Neuronal stem cell (in vitro differentiated cells): ENCODE measurements at regions not wholly inside any gene's neighbourhood (a gene's known extent, or its start where the extent isn't known, plus 50 kb on each side); places are given as distances from the start of the nearest gene placed in this dataset.

ENCODE experiments used
- DNase-seq: peaks from one replicate; pipeline ENCODE4 v3.0.0-alpha.2; 2013; ENCODE audit warnings: low spot score
- H2AFZ ChIP-seq: one replicate; pipeline ENCODE4 v1.6.1; 2013; ENCODE audit warnings: mild to moderate bottlenecking, low read length, inconsistent platforms
- H2AK5ac ChIP-seq: 2 replicates; pipeline ENCODE4 v1.6.1; 2013; ENCODE audit warnings: low read depth, mild to moderate bottlenecking, inconsistent platforms, low read length, moderate library complexity, mixed read lengths
- H2BK120ac ChIP-seq: 2 replicates; pipeline ENCODE4 v1.6.1; 2013; ENCODE audit warnings: low read depth, mild to moderate bottlenecking, inconsistent platforms, low read length, moderate library complexity, mixed read lengths
- H2BK12ac ChIP-seq: one replicate; pipeline ENCODE4 v1.6.1; 2013; ENCODE audit warnings: low read length, inconsistent platforms
- H2BK15ac ChIP-seq: 2 replicates; pipeline ENCODE4 v1.6.1; 2013; ENCODE audit warnings: mild to moderate bottlenecking, low read length, inconsistent platforms, mixed read lengths
- H2BK5ac ChIP-seq: one replicate; pipeline ENCODE4 v1.6.1; 2013; ENCODE audit warnings: inconsistent platforms, mild to moderate bottlenecking, low read length, moderate library complexity
- H3K14ac ChIP-seq: one replicate; pipeline ENCODE4 v1.6.1; 2013; ENCODE audit warnings: low read length, inconsistent platforms
- H3K18ac ChIP-seq: 2 replicates; pipeline ENCODE4 v1.6.1; 2013; ENCODE audit warnings: low read length, inconsistent platforms
- H3K23ac ChIP-seq: 2 replicates; pipeline ENCODE4 v1.6.1; 2013; ENCODE audit warnings: low read depth, mild to moderate bottlenecking, mixed read lengths, low read length, inconsistent platforms; ENCODE audit not compliant: poor library complexity
- H3K27ac ChIP-seq: replicated peaks from 3 replicates; pipeline ENCODE4 v1.5.1; 2013; ENCODE audit warnings: low read length, inconsistent platforms
- H3K27me3 ChIP-seq, 3 experiments: 2 replicates each; pipeline ENCODE4 v1.6.1; 2013; ENCODE audit warnings: low read length in 3 of 3, mild to moderate bottlenecking in 2 of 3, inconsistent platforms in 1 of 3, low read depth in 1 of 3, mixed read lengths in 1 of 3, moderate library complexity in 1 of 3; ENCODE audit not compliant: control insufficient read depth in 3 of 3, insufficient read depth in 3 of 3
- H3K36me3 ChIP-seq, 2 donors: replicated peaks in 1 of 2; 2 replicates each; pipeline ENCODE4 v1.6.1; 2013; ENCODE audit warnings: low read length in 2 of 2; ENCODE audit not compliant: control insufficient read depth in 2 of 2, insufficient read depth in 2 of 2
- H3K4ac ChIP-seq: 2 replicates; pipeline ENCODE4 v1.6.1; 2013; ENCODE audit warnings: inconsistent platforms, mild to moderate bottlenecking, low read length, moderate library complexity
- H3K4me1 ChIP-seq, 2 donors: 1 replicate in 1 of 2; 2 replicates in 1 of 2; pipeline ENCODE4 v1.6.1; 2013; ENCODE audit warnings: low read length in 2 of 2, low read depth in 1 of 2; ENCODE audit not compliant: control insufficient read depth in 2 of 2, insufficient read depth in 1 of 2
- H3K4me2 ChIP-seq: one replicate; pipeline ENCODE4 v1.6.1; 2013; ENCODE audit warnings: mild to moderate bottlenecking, low read length, inconsistent platforms; ENCODE audit not compliant: insufficient read depth, poor library complexity, severe bottlenecking
- H3K4me3 ChIP-seq, 2 donors: 2 replicates each; pipeline ENCODE4 v1.5.1; 2013; ENCODE audit warnings: low read length in 2 of 2, mild to moderate bottlenecking in 2 of 2, inconsistent platforms in 1 of 2, moderate library complexity in 1 of 2
- H3K79me1 ChIP-seq: one replicate; pipeline ENCODE4 v1.6.1; 2013; ENCODE audit warnings: low read depth, mild to moderate bottlenecking, inconsistent platforms, low read length, moderate library complexity
- H3K9ac ChIP-seq: one replicate; pipeline ENCODE4 v1.6.1; 2013; ENCODE audit warnings: mild to moderate bottlenecking, low read depth, low read length, inconsistent platforms; ENCODE audit not compliant: poor library complexity
- H3K9me3 ChIP-seq, 2 donors: replicated peaks in 1 of 2; 2 replicates each; pipeline versions ENCODE3 to v1.6.1; 2013; ENCODE audit warnings: low read length in 2 of 2, mild to moderate bottlenecking in 2 of 2, inconsistent platforms in 1 of 2, low read depth in 1 of 2, mixed read lengths in 1 of 2, moderate library complexity in 1 of 2; ENCODE audit not compliant: control insufficient read depth in 2 of 2, insufficient read depth in 1 of 2
- H4K8ac ChIP-seq: one replicate; pipeline ENCODE4 v1.6.1; 2013; ENCODE audit warnings: low read depth, mild to moderate bottlenecking, inconsistent platforms, low read length, moderate library complexity
- H4K91ac ChIP-seq: one replicate; pipeline ENCODE4 v1.6.1; 2013; ENCODE audit warnings: low read length, low read depth, mild to moderate bottlenecking, inconsistent platforms; ENCODE audit not compliant: poor library complexity
- WGBS, 2 donors: extraction: QIAGEN DNeasy Blood & Tissue Kit; methylation state at CpG; one replicate each; pipeline ENCODE4 v1.1.7; 2013; ENCODE audit warnings: missing lambda C conversion rate in 2 of 2, mixed read lengths in 1 of 2; ENCODE audit not compliant: insufficient read length in 2 of 2, insufficient replicate concordance in 1 of 2; ENCODE audit errors: extremely low coverage in 2 of 2; 5-methylcytosine and 5-hydroxymethylcytosine counted together

- no peak for DNase-seq
- Histone ChIP-seq H2AK5ac (no peak overlapping the region), H2AFZ (no peak overlapping the region), H3K4ac (no peak overlapping the region), H3K9me3 (peaks cover 2 to 7% of the 10 kb centered on the region in 2 donors), H3K27me3 (no peaks in the 10 kb centered on the region), H2BK120ac (no peak overlapping the region), H3K4me1 (no peaks in the 10 kb centered on the region), H3K4me3 (no peak overlapping the region), H3K14ac (no peak overlapping the region), H2BK15ac (no peak overlapping the region), H3K27ac (no peak overlapping the region), H3K18ac (no peak overlapping the region), H4K8ac (no peak overlapping the region), H4K91ac (no peak overlapping the region), H3K79me1 (no peaks in the 10 kb centered on the region), H2BK12ac (no peak overlapping the region), H3K36me3 (no peaks in the 10 kb centered on the region), H3K9ac (no peak overlapping the region), H3K23ac (no peak overlapping the region), H2BK5ac (no peak overlapping the region), H3K4me2 (no peak overlapping the region)
- WGBS, 2 donors, result no CpG with 5 or more reads among the region's 3 CpGs
Measured at GRCh38 chr4:13112030-13112429, 372.1 kb downstream of the RAB28 start.

GRCh38 chr4:13109536-13109935 lies 374.6 kb downstream of the RAB28 start:
- Histone ChIP-seq H3K27me3 (no peaks in the 10 kb centered on the region), H3K18ac (no peak overlapping the region), H3K9ac (no peak overlapping the region), H3K27ac (no peak overlapping the region), H3K4ac (no peak overlapping the region), H3K4me1 (no peaks in the 10 kb centered on the region), H4K91ac (no peak overlapping the region), H2AFZ (no peak overlapping the region), H3K4me3 (no peak overlapping the region), H2BK120ac (no peak overlapping the region), H3K14ac (no peak overlapping the region), H3K4me2 (no peak overlapping the region), H4K8ac (no peak overlapping the region), H3K79me1 (no peaks in the 10 kb centered on the region), H3K23ac (no peak overlapping the region), H2AK5ac (no peak overlapping the region), H3K36me3 (no peaks in the 10 kb centered on the region), H2BK12ac (no peak overlapping the region), H3K9me3 (peaks cover 4 to 10% of the 10 kb centered on the region in 2 donors), H2BK15ac (no peak overlapping the region), H2BK5ac (no peak overlapping the region)
- no CpG with 5 or more reads among the region's 1 CpG for WGBS, 2 donors
- DNase-seq, result no peak

DNA sequence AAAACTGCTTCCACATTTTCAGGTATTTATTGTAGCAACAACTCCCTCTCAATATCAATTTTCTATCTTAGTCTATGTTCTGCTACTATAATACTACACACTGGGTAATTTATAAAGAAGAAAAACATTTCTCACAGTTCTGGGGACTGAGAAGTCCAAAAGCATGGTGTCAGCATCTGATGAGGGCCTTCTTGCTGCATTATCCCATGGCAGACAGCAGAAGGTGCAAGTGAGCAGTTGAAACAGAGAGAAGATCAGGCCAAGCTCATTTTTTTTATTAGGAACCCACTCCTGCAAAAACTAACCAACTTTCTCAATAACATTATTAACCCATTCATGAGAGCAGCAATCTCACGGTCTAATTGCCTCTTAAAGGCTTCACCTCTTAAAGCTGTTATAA lies 376.0 kb downstream of the RAB28 start:
- H3K14ac ChIP-seq, result no peak overlapping the region
- H2AK5ac ChIP-seq, result no peak overlapping the region
- H3K36me3 ChIP-seq, result no peaks in the 10 kb centered on the region
- H3K4ac ChIP-seq, result no peak overlapping the region
- no peaks in the 10 kb centered on the region for H3K79me1 ChIP-seq
- WGBS, 2 donors, result no CpG with 5 or more reads among the region's 1 CpG
- H4K91ac ChIP-seq, result no peak overlapping the region
- no peak overlapping the region for H3K9ac ChIP-seq
- H2BK5ac ChIP-seq, result no peak overlapping the region
- H2BK15ac ChIP-seq, result no peak overlapping the region
- H4K8ac ChIP-seq, result no peak overlapping the region
- H3K4me3 ChIP-seq, result no peak overlapping the region
- no peak overlapping the region for H2BK12ac ChIP-seq
- H3K27me3 ChIP-seq, result no peaks in the 10 kb centered on the region
- DNase-seq, result no peak
- H3K18ac ChIP-seq, result no peak overlapping the region
- no peak overlapping the region for H3K23ac ChIP-seq
- no peak overlapping the region for H3K4me2 ChIP-seq
- H2BK120ac ChIP-seq, result no peak overlapping the region
- no peak overlapping the region for H3K27ac ChIP-seq
- H2AFZ ChIP-seq, result no peak overlapping the region
- H3K4me1 ChIP-seq, result no peaks in the 10 kb centered on the region
- peaks cover 4 to 10% of the 10 kb centered on the region in 2 donors for H3K9me3 ChIP-seq

DNA sequence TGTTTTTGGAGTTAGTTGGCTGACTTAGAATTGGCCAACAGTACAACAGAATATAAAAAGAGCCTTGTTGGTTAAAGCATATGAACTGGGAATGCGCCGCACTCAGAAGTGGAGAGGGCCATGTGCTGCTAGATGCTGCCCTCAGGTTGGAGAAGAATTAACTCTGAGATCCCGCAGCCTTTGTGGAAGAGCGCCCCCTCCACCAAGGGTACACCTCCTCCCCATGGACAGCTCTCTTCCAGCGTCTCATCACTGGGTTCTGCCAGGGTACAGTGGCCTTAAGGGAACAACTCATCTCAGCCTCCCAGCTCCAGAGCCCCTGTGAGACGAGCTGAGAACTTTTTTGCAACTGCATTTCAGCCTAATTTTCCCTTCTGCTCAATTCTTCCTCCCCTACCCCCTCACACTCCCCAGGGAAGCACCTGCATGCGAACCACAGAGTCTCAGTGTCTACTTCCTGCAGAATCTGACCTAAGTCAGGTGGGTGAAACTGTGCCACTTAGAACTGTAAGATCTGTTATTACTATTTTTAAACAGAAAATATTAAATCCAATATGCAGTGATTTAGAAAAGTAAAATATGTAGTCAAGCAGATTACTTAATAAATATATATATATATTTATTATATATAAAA lies 380.6 kb downstream of the RAB28 start:
- Histone ChIP-seq H2BK120ac (no peak overlapping the region), H4K8ac (no peak overlapping the region), H3K27ac (no peak overlapping the region), H3K23ac (no peak overlapping the region), H3K4me3 (no peak overlapping the region), H3K79me1 (no peaks in the 10 kb centered on the region), H3K14ac (no peak overlapping the region), H3K4me2 (no peak overlapping the region), H3K4me1 (no peaks in the 10 kb centered on the region), H2AFZ (no peak overlapping the region), H3K9me3 (peaks cover 4 to 7% of the 10 kb centered on the region in 2 donors), H2AK5ac (no peak overlapping the region), H3K9ac (no peak overlapping the region), H3K27me3 (no peaks in the 10 kb centered on the region), H3K18ac (no peak overlapping the region), H2BK15ac (no peak overlapping the region), H2BK12ac (no peak overlapping the region), H4K91ac (no peak overlapping the region), H3K4ac (no peak overlapping the region), H3K36me3 (no peaks in the 10 kb centered on the region), H2BK5ac (no peak overlapping the region)
- no peak for DNase-seq
- WGBS, 2 donors, result no CpG with 5 or more reads among the region's 7 CpGs
